IMR-90 (cell line): ENCODE measurements at regions not wholly inside any gene's neighbourhood (a gene's known extent, or its start where the extent isn't known, plus 50 kb on each side); places are given as distances from the start of the nearest gene placed in this dataset.

Experiments used
- ATAC-seq: fragments of 200-7000 bp; cut with Tn5 transposase; 2 replicates; pipeline ENCODE4 v1.9.1; 2020; ENCODE audit warnings: low read depth, mild to moderate bottlenecking, moderate library complexity
- BruUV-seq: library from RNA; stranded (reverse); fragments of 400-500 nt; replicated peaks from 2 replicates; lab custom pipeline; 2021; lab: Mats Ljungman, UMichigan
- CTCF ChIA-PET: fragments of 300-600 bp; formaldehyde crosslinking; extraction: SDS; loops from one replicate; lab custom pipeline; 2021; ENCODE audit warnings: antibody characterized with exemption; lab: Yijun Ruan, JAX
- POLR2A ChIA-PET: fragments of 300-600 bp; sonication (Branson Sonifier 250); formaldehyde crosslinking; loops from one replicate; lab custom pipeline; 2022; ENCODE audit warnings: antibody characterized with exemption; ENCODE audit not compliant: unreplicated experiment; lab: Charles Lee
- DNase-seq: peaks from one replicate; pipeline ENCODE4 v3.0.0; 2013
- H2AFZ ChIP-seq: replicated peaks from 2 replicates; pipeline ENCODE3; 2013; ENCODE audit warnings: low read length, mild to moderate bottlenecking; ENCODE audit not compliant: poor library complexity
- H2AK5ac ChIP-seq: 2 replicates; pipeline ENCODE4 v1.6.1; 2013; ENCODE audit warnings: low read depth, low read length, inconsistent platforms
- H2AK9ac ChIP-seq: replicated peaks from 2 replicates; pipeline ENCODE3; 2013; ENCODE audit warnings: mild to moderate bottlenecking, low read depth, low read length, moderate library complexity; ENCODE audit not compliant: poor library complexity
- H2BK120ac ChIP-seq: 2 replicates; pipeline ENCODE4 v1.6.1; 2013; ENCODE audit warnings: low read depth, low read length, inconsistent platforms
- H2BK15ac ChIP-seq: 3 replicates; pipeline ENCODE4 v1.6.1; 2013; ENCODE audit warnings: low read depth, low read length, inconsistent platforms
- H2BK20ac ChIP-seq: 2 replicates; pipeline ENCODE4 v1.6.1; 2013; ENCODE audit warnings: low read depth, mild to moderate bottlenecking, inconsistent platforms, low read length, moderate library complexity
- H2BK5ac ChIP-seq: 2 replicates; pipeline ENCODE4 v1.6.1; 2013; ENCODE audit warnings: mild to moderate bottlenecking, low read depth, low read length, inconsistent platforms; ENCODE audit not compliant: poor library complexity, severe bottlenecking
- H3K14ac ChIP-seq: replicated peaks from 2 replicates; pipeline ENCODE4 v1.6.1; 2013; ENCODE audit warnings: low read depth, low read length, inconsistent platforms
- H3K18ac ChIP-seq: 2 replicates; pipeline ENCODE4 v1.6.1; 2013; ENCODE audit warnings: low read depth, low read length, control low read depth
- H3K23ac ChIP-seq: 2 replicates; pipeline ENCODE4 v1.6.1; 2013; ENCODE audit warnings: low read depth, low read length, inconsistent platforms
- H3K27ac ChIP-seq: 2 replicates; pipeline ENCODE4 v1.5.1; 2013; ENCODE audit warnings: mild to moderate bottlenecking, control low read depth, low read length; ENCODE audit not compliant: insufficient read depth
- H3K27me3 ChIP-seq: 2 replicates; pipeline ENCODE4 v1.6.1; 2013; ENCODE audit warnings: low read length; ENCODE audit not compliant: control insufficient read depth, insufficient read depth
- H3K36me3 ChIP-seq: 2 replicates; pipeline ENCODE4 v1.6.1; 2013; ENCODE audit warnings: low read length, mixed read lengths; ENCODE audit not compliant: control insufficient read depth, insufficient read depth
- H3K4ac ChIP-seq: 2 replicates; pipeline ENCODE4 v1.6.1; 2013; ENCODE audit warnings: low read depth, low read length, inconsistent platforms
- H3K4me1 ChIP-seq: 2 replicates; pipeline ENCODE4 v1.6.1; 2013; ENCODE audit warnings: low read length, mixed read lengths; ENCODE audit not compliant: control insufficient read depth, insufficient read depth
- H3K4me2 ChIP-seq: 2 replicates; pipeline ENCODE4 v1.6.1; 2013; ENCODE audit warnings: low read depth, mild to moderate bottlenecking, control low read depth, low read length, moderate library complexity
- H3K4me3 ChIP-seq: 2 replicates; pipeline ENCODE4 v1.5.1; 2013; ENCODE audit warnings: low read depth, mild to moderate bottlenecking, control low read depth, low read length, moderate library complexity; ENCODE audit not compliant: insufficient read depth
- H3K56ac ChIP-seq: 2 replicates; pipeline ENCODE4 v1.6.1; 2013; ENCODE audit warnings: low read length, inconsistent platforms; ENCODE audit not compliant: insufficient read depth; ENCODE audit errors: extremely low read depth
- H3K79me1 ChIP-seq, 2 experiments: 2 replicates each; pipeline ENCODE4 v1.6.1; 2013; ENCODE audit warnings: low read length in 2 of 2, inconsistent platforms in 1 of 2, low read depth in 1 of 2
- H3K9ac ChIP-seq: 2 replicates; pipeline ENCODE4 v1.6.1; 2013; ENCODE audit warnings: low read depth, low read length, control low read depth
- H3K9me1 ChIP-seq: 2 replicates; pipeline ENCODE4 v1.6.1; 2013; ENCODE audit warnings: low read length, inconsistent platforms; ENCODE audit not compliant: insufficient read depth
- H3K9me3 ChIP-seq: 2 replicates; pipeline ENCODE4 v1.6.1; 2013; ENCODE audit warnings: low read length; ENCODE audit not compliant: control insufficient read depth, insufficient read depth
- H4K20me1 ChIP-seq: 2 replicates; pipeline ENCODE4 v1.6.1; 2013; ENCODE audit warnings: low read length, inconsistent platforms; ENCODE audit not compliant: insufficient read depth
- H4K5ac ChIP-seq: 2 replicates; pipeline ENCODE4 v1.6.1; 2013; ENCODE audit warnings: mild to moderate bottlenecking, low read depth, low read length, control low read depth
- H4K8ac ChIP-seq, 2 experiments: 2 replicates each; pipeline ENCODE4 v1.6.1; 2013; ENCODE audit warnings: low read depth in 2 of 2, low read length in 2 of 2, control low read depth in 1 of 2, inconsistent platforms in 1 of 2
- H4K91ac ChIP-seq: 2 replicates; pipeline ENCODE4 v1.6.1; 2013; ENCODE audit warnings: low read depth, low read length, inconsistent platforms; ENCODE audit not compliant: insufficient read depth
- BHLHE40 ChIP-seq: fragments of 150-350 bp; IDR thresholded peaks from 2 replicates; pipeline ENCODE4 v1.6.1; 2016; ENCODE audit warnings: mild to moderate bottlenecking, low read depth, low read length
- MAZ ChIP-seq: IDR thresholded peaks from 2 replicates; pipeline ENCODE4 v1.6.1; 2012; ENCODE audit warnings: low read depth, mild to moderate bottlenecking, low read length, improper control_type of control experiment, moderate library complexity, borderline replicate concordance
- POLR2A ChIP-seq: IDR thresholded peaks from 2 replicates; pipeline ENCODE4 v1.6.1; 2012; ENCODE audit warnings: mild to moderate bottlenecking, low read depth, low read length
- RFX5 ChIP-seq: IDR thresholded peaks from 2 replicates; pipeline ENCODE4 v1.8.0; 2012; ENCODE audit warnings: low read depth, mild to moderate bottlenecking, low read length, moderate library complexity
- SMC3 ChIP-seq: fragments of 150-350 bp; IDR thresholded peaks from 2 replicates; pipeline ENCODE4 v1.6.1; 2016; ENCODE audit warnings: low read depth, mild to moderate bottlenecking, antibody characterized with exemption, low read length, moderate library complexity
- USF2 ChIP-seq: fragments of 150-350 bp; IDR thresholded peaks from 2 replicates; pipeline ENCODE4 v1.6.1; 2017; ENCODE audit warnings: mild to moderate bottlenecking, antibody characterized with exemption, low read length, low read depth
- dilution Hi-C: fragments of 300-500 bp; cut with HindIII; formaldehyde crosslinking; loops from one replicate; pipeline ENCODE4 v1.14.3; 2018; ENCODE audit warnings: low sequenced_read_pairs; ENCODE audit not compliant: unreplicated experiment
- in situ Hi-C: fragments of 300-500 bp; cut with MboI; formaldehyde crosslinking; loops from 3 replicates; pipeline ENCODE4 v1.14.3; 2019; ENCODE audit warnings: low sequenced_read_pairs, inconsistent platforms, mixed read lengths
- intact Hi-C: fragments of 100-400 bp; cut with micrococcal nuclease; formaldehyde crosslinking; loops from 2 replicates; pipeline ENCODE4 v1.10.0; 2022
- TF ChIP-seq, protein P1 (sequence below): conservative IDR thresholded peaks from 2 replicates; pipeline ENCODE4 v1.5.1; 2012; ENCODE audit warnings: mild to moderate bottlenecking, low read depth, low read length, improper control_type of control experiment

GRCh38 chr10:4357911-4358310 is 468.1 kb upstream of the AKR1E2 start:
- no peak overlapping the region for H3K27ac ChIP-seq
- no peaks in the 10 kb centered on the region for H3K79me1 ChIP-seq
- no peak overlapping the region for H3K9ac ChIP-seq
- peaks cover 6% of the 10 kb centered on the region for H3K4me1 ChIP-seq
- TF ChIP-seq BHLHE40 (no peak), POLR2A (no peak), MAZ (no peak), SMC3 (no peak), RFX5 (no peak), USF2 (no peak)
- TF ChIP-seq, protein P1, sequence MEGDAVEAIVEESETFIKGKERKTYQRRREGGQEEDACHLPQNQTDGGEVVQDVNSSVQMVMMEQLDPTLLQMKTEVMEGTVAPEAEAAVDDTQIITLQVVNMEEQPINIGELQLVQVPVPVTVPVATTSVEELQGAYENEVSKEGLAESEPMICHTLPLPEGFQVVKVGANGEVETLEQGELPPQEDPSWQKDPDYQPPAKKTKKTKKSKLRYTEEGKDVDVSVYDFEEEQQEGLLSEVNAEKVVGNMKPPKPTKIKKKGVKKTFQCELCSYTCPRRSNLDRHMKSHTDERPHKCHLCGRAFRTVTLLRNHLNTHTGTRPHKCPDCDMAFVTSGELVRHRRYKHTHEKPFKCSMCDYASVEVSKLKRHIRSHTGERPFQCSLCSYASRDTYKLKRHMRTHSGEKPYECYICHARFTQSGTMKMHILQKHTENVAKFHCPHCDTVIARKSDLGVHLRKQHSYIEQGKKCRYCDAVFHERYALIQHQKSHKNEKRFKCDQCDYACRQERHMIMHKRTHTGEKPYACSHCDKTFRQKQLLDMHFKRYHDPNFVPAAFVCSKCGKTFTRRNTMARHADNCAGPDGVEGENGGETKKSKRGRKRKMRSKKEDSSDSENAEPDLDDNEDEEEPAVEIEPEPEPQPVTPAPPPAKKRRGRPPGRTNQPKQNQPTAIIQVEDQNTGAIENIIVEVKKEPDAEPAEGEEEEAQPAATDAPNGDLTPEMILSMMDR = no peak
- no peak overlapping the region for H3K23ac ChIP-seq
- no peak overlapping the region for H4K91ac ChIP-seq
- intact Hi-C loops (no loop called here), in situ Hi-C loops (no loop called here), dilution Hi-C loops (no loop called here)
- H4K5ac ChIP-seq = no peak overlapping the region
- H2BK120ac ChIP-seq = no peak overlapping the region
- H3K9me3 ChIP-seq = no peaks in the 10 kb centered on the region
- no peaks in the 10 kb centered on the region for H3K36me3 ChIP-seq
- H2AK9ac ChIP-seq = no peak overlapping the region
- no peak overlapping the region for H4K8ac ChIP-seq
- CTCF ChIA-PET = interaction anchor here (0.9 kb wide), 1 partner anchor 18 kb away, joined by 3 read pairs; no protein-coding TSS in a partner anchor
- no peak overlapping the region for H3K4me3 ChIP-seq
- no peak overlapping the region for H2BK5ac ChIP-seq
- no peak for DNase-seq
- peaks cover 5% of the 10 kb centered on the region; the same call in 1 of the 2 replicates for H3K9me1 ChIP-seq
- H2AFZ ChIP-seq = no peak overlapping the region
- no peak overlapping the region for H3K4ac ChIP-seq
- no peak overlapping the region for H3K14ac ChIP-seq
- ATAC-seq = no peak
- no peaks in the 10 kb centered on the region for H4K20me1 ChIP-seq
- no peak overlapping the region for H2BK15ac ChIP-seq
- no peak overlapping the region for H3K56ac ChIP-seq
- BruUV-seq = no TSS peak
- POLR2A ChIA-PET = no interaction called here
- no peak overlapping the region for H3K4me2 ChIP-seq
- no peak overlapping the region for H3K18ac ChIP-seq
- H3K27me3 ChIP-seq = no peaks in the 10 kb centered on the region
- no peak overlapping the region for H2AK5ac ChIP-seq
- no peak overlapping the region for H2BK20ac ChIP-seq
